Skeletal muscle satellite cell (primary cell): ENCODE measurements at regions not wholly inside any gene's neighbourhood (a gene's known extent, or its start where the extent isn't known, plus 50 kb on each side); places are given as distances from the start of the nearest gene placed in this dataset.
"Not testable (repeated sequence)": the region's sequence is repeated elsewhere in the genome, so short reads cannot be mapped to it uniquely, and the experiment has no call there.

Experiments
- H3K27me3 ChIP-seq: 2 replicates; pipeline ENCODE4 v1.7.0; 2013; ENCODE audit warnings: low read length; ENCODE audit not compliant: control insufficient read depth, insufficient read depth
- H3K36me3 ChIP-seq: 2 replicates; pipeline ENCODE4 v1.7.0; 2013; ENCODE audit warnings: mild to moderate bottlenecking, control low read depth, low read length; ENCODE audit not compliant: insufficient read depth
- H3K4me1 ChIP-seq: 2 replicates; pipeline ENCODE4 v1.7.0; 2013; ENCODE audit warnings: low read length; ENCODE audit not compliant: control insufficient read depth, insufficient read depth
- H3K4me2 ChIP-seq: 2 replicates; pipeline ENCODE4 v1.7.0; 2013; ENCODE audit warnings: mild to moderate bottlenecking, low read length
- H3K4me3 ChIP-seq: 2 replicates; pipeline ENCODE4 v1.7.0; 2013; ENCODE audit warnings: low read length
- H3K9ac ChIP-seq: 2 replicates; pipeline ENCODE4 v1.7.0; 2013; ENCODE audit warnings: mild to moderate bottlenecking, low read depth, low read length, moderate library complexity
- H3K9me3 ChIP-seq: replicated peaks from 2 replicates; pipeline ENCODE4 v1.7.0; 2013; ENCODE audit warnings: mild to moderate bottlenecking, control low read depth, low read length

- Histone ChIP-seq H3K36me3 (no peaks in the 10 kb centered on the region), H3K4me2 (no peak overlapping the region), H3K9ac (no peak overlapping the region), H3K4me1 (no peaks in the 10 kb centered on the region), H3K27me3 (no peaks in the 10 kb centered on the region), H3K9me3 (peaks cover 7% of the 10 kb centered on the region), H3K4me3 (no peak overlapping the region)
These were observed 223.7 kb downstream of the CYP26B1 start for GRCh38 chr2:71923887-71924533.

- H3K36me3 ChIP-seq: no peaks in the 10 kb centered on the region
- no peak overlapping the region for H3K9ac ChIP-seq
- H3K4me3 ChIP-seq: no peak overlapping the region
- H3K4me2 ChIP-seq: no peak overlapping the region
- H3K9me3 ChIP-seq: peaks cover 12% of the 10 kb centered on the region
- H3K27me3 ChIP-seq: no peaks in the 10 kb centered on the region
- no peaks in the 10 kb centered on the region for H3K4me1 ChIP-seq
These were observed 224.5 kb downstream of the CYP26B1 start for GRCh38 chr2:71923143-71923525.

GRCh38 chr2:71922499-71923142 lies 225.0 kb downstream of the CYP26B1 start:
- Histone ChIP-seq H3K27me3 (no peaks in the 10 kb centered on the region), H3K4me1 (no peaks in the 10 kb centered on the region), H3K9ac (no peak overlapping the region), H3K4me2 (no peak overlapping the region), H3K4me3 (no peak overlapping the region), H3K9me3 (peaks cover 13% of the 10 kb centered on the region), H3K36me3 (no peaks in the 10 kb centered on the region)

- Histone ChIP-seq H3K4me1 (no peaks in the 10 kb centered on the region), H3K4me3 (no peak overlapping the region), H3K9me3 (peaks cover 13% of the 10 kb centered on the region), H3K9ac (no peak overlapping the region), H3K27me3 (no peaks in the 10 kb centered on the region), H3K4me2 (no peak overlapping the region), H3K36me3 (no peaks in the 10 kb centered on the region)
These were observed 225.6 kb downstream of the CYP26B1 start for GRCh38 chr2:71922091-71922490.

- not testable (repeated sequence) for H3K36me3 ChIP-seq, H3K4me1 ChIP-seq, H3K4me3 ChIP-seq, H3K27me3 ChIP-seq, H3K4me2 ChIP-seq, H3K9ac ChIP-seq
- peaks cover 13% of the 10 kb centered on the region for H3K9me3 ChIP-seq
These were observed 226.8 kb downstream of the CYP26B1 start for GRCh38 chr2:71920819-71921218.

- Histone ChIP-seq H3K9me3 (peaks cover 13% of the 10 kb centered on the region), H3K4me1 (no peaks in the 10 kb centered on the region), H3K36me3 (no peaks in the 10 kb centered on the region), H3K4me3 (no peak overlapping the region), H3K9ac (no peak overlapping the region), H3K4me2 (no peak overlapping the region), H3K27me3 (no peaks in the 10 kb centered on the region)
These were observed 228.0 kb downstream of the CYP26B1 start for GRCh38 chr2:71919708-71920107.

GRCh38 chr2:71910277-71910676 lies 237.4 kb downstream of the CYP26B1 start:
- Histone ChIP-seq H3K4me2 (no peak overlapping the region), H3K4me3 (no peak overlapping the region), H3K9me3 (peaks cover 16% of the 10 kb centered on the region), H3K36me3 (no peaks in the 10 kb centered on the region), H3K4me1 (peaks cover 16% of the 10 kb centered on the region), H3K27me3 (no peaks in the 10 kb centered on the region), H3K9ac (no peak overlapping the region)

GRCh38 chr2:71908798-71909197 lies 238.9 kb downstream of the CYP26B1 start:
- Histone ChIP-seq H3K4me2 (no peak overlapping the region), H3K9me3 (peaks cover 16% of the 10 kb centered on the region), H3K36me3 (no peaks in the 10 kb centered on the region), H3K9ac (no peak overlapping the region), H3K4me3 (no peak overlapping the region), H3K4me1 (peaks cover 26% of the 10 kb centered on the region), H3K27me3 (no peaks in the 10 kb centered on the region)

- Histone ChIP-seq H3K27me3 (no peaks in the 10 kb centered on the region), H3K4me2 (no peak overlapping the region), H3K4me1 (peaks cover 26% of the 10 kb centered on the region), H3K9ac (no peak overlapping the region), H3K9me3 (peaks cover 16% of the 10 kb centered on the region), H3K4me3 (peak overlapping the region; percentile 7), H3K36me3 (no peaks in the 10 kb centered on the region)
These were observed 240.2 kb downstream of the CYP26B1 start for GRCh38 chr2:71907503-71907902.

GRCh38 chr2:71906357-71906973 lies 241.2 kb downstream of the CYP26B1 start:
- no peaks in the 10 kb centered on the region for H3K27me3 ChIP-seq
- peaks cover 26% of the 10 kb centered on the region for H3K4me1 ChIP-seq
- H3K9ac ChIP-seq: no peak overlapping the region
- peaks cover 16% of the 10 kb centered on the region for H3K9me3 ChIP-seq
- peak overlapping the region; percentile 7 for H3K4me3 ChIP-seq
- no peak overlapping the region for H3K4me2 ChIP-seq
- no peaks in the 10 kb centered on the region for H3K36me3 ChIP-seq

GRCh38 chr2:71905205-71905604 lies 242.5 kb downstream of the CYP26B1 start:
- Histone ChIP-seq H3K36me3 (no peaks in the 10 kb centered on the region), H3K4me3 (peak overlapping the region; percentile 25), H3K4me1 (peaks cover 26% of the 10 kb centered on the region), H3K4me2 (peak overlapping the region; percentile 58), H3K9ac (peak overlapping the region; percentile 18), H3K9me3 (peaks cover 19% of the 10 kb centered on the region), H3K27me3 (no peaks in the 10 kb centered on the region)

GRCh38 chr2:71903841-71904240 lies 243.8 kb downstream of the CYP26B1 start:
- Histone ChIP-seq H3K4me1 (peaks cover 26% of the 10 kb centered on the region), H3K27me3 (no peaks in the 10 kb centered on the region), H3K9me3 (peaks cover 19% of the 10 kb centered on the region), H3K9ac (no peak overlapping the region), H3K4me2 (no peak overlapping the region), H3K4me3 (no peak overlapping the region), H3K36me3 (no peaks in the 10 kb centered on the region)
